ENCODE measurements at regions not wholly inside any gene's neighbourhood (a gene's known extent, or its start where the extent isn't known, plus 50 kb on each side); places are given as distances from the start of the nearest gene placed in this dataset.
A peak's percentile ranks its signal among the peaks of the same experiment; 100 is the strongest.
"Not testable (repeated sequence)": the region's sequence is repeated elsewhere in the genome, so short reads cannot be mapped to it uniquely, and the experiment has no call there.

- no peak overlapping the region for H3K4me3 Mint-ChIP-seq
- H3K36me3 Mint-ChIP-seq: peaks cover 1 to 4% of the 10 kb centered on the region in 2 donors
- ATAC-seq (replicated peaks) (no peak), DNase-seq (no peak)
- H3K27me3 Mint-ChIP-seq: no peaks in the 10 kb centered on the region
- no peak overlapping the region for H3K27ac Mint-ChIP-seq
- H3K9me3 Mint-ChIP-seq: no peaks in the 10 kb centered on the region
- H3K4me1 Mint-ChIP-seq: peaks cover 47 to 88% of the 10 kb centered on the region in 2 donors
Observed at GRCh38 chr12:123059500-123059899, 79.0 kb downstream of the ARL6IP4 start.

GRCh38 chr12:123058980-123059379, 78.5 kb downstream of the ARL6IP4 start:
- no peak for ATAC-seq (replicated peaks)
- no peaks in the 10 kb centered on the region for H3K27me3 Mint-ChIP-seq
- peaks cover 1 to 4% of the 10 kb centered on the region in 2 donors for H3K36me3 Mint-ChIP-seq
- DNase-seq: no peak
- no peak overlapping the region for H3K27ac Mint-ChIP-seq
- peaks cover 44 to 83% of the 10 kb centered on the region in 2 donors for H3K4me1 Mint-ChIP-seq
- H3K9me3 Mint-ChIP-seq: no peaks in the 10 kb centered on the region
- H3K4me3 Mint-ChIP-seq: no peak overlapping the region

GRCh38 chr12:123058481-123058880, 78.0 kb downstream of the ARL6IP4 start:
- ATAC-seq (replicated peaks): no peak
- H3K27ac Mint-ChIP-seq: peak overlapping the region; percentile 81
- no peaks in the 10 kb centered on the region for H3K27me3 Mint-ChIP-seq
- no peaks in the 10 kb centered on the region for H3K9me3 Mint-ChIP-seq
- no peak for DNase-seq
- peaks cover 39 to 78% of the 10 kb centered on the region in 2 donors for H3K4me1 Mint-ChIP-seq
- H3K4me3 Mint-ChIP-seq: no peak overlapping the region
- peaks cover 1 to 4% of the 10 kb centered on the region in 2 donors for H3K36me3 Mint-ChIP-seq

GRCh38 chr12:123057513-123058265, 77.2 kb downstream of the ARL6IP4 start:
- peaks cover 34 to 70% of the 10 kb centered on the region in 2 donors for H3K4me1 Mint-ChIP-seq
- peak; percentile 85 to 89 for ATAC-seq (replicated peaks)
- peak overlapping the region; percentile 81 for H3K27ac Mint-ChIP-seq
- H3K4me3 Mint-ChIP-seq: peak overlapping the region; percentile 19 to 48
- H3K36me3 Mint-ChIP-seq: peaks cover 1 to 4% of the 10 kb centered on the region in 2 donors
- DNase-seq: peak; percentile 24
- no peaks in the 10 kb centered on the region for H3K9me3 Mint-ChIP-seq
- H3K27me3 Mint-ChIP-seq: no peaks in the 10 kb centered on the region

GRCh38 chr12:123056709-123057108, 76.2 kb downstream of the ARL6IP4 start:
- DNase-seq (no peak), ATAC-seq (replicated peaks) (no peak)
- Mint-ChIP-seq H3K4me3 (no peak overlapping the region), H3K36me3 (peaks cover 1 to 4% of the 10 kb centered on the region in 2 donors), H3K27ac (no peak overlapping the region), H3K4me1 (peaks cover 27 to 60% of the 10 kb centered on the region in 2 donors), H3K27me3 (no peaks in the 10 kb centered on the region), H3K9me3 (no peaks in the 10 kb centered on the region)

GRCh38 chr12:123056053-123056452, 75.6 kb downstream of the ARL6IP4 start:
- DNase-seq (no peak), ATAC-seq (replicated peaks) (no peak)
- Mint-ChIP-seq H3K9me3 (no peaks in the 10 kb centered on the region), H3K27ac (peak overlapping the region; percentile 75), H3K4me3 (no peak overlapping the region), H3K36me3 (peaks cover 1 to 4% of the 10 kb centered on the region in 2 donors), H3K4me1 (peaks cover 23 to 58% of the 10 kb centered on the region in 2 donors), H3K27me3 (no peaks in the 10 kb centered on the region)

- no peak for ATAC-seq (replicated peaks)
Observed at GRCh38 chr12:123055281-123055766, 74.8 kb downstream of the ARL6IP4 start.

GRCh38 chr12:123054371-123054770, 73.9 kb downstream of the ARL6IP4 start:
- Mint-ChIP-seq H3K4me3 (no peak overlapping the region), H3K27ac (no peak overlapping the region), H3K36me3 (peaks cover 1 to 4% of the 10 kb centered on the region in 2 donors), H3K27me3 (no peaks in the 10 kb centered on the region), H3K4me1 (peaks cover 19 to 53% of the 10 kb centered on the region in 2 donors), H3K9me3 (no peaks in the 10 kb centered on the region)
- ATAC-seq (replicated peaks) (no peak), DNase-seq (no peak)

More at GRCh38 chr12:123055281-123055766, 74.8 kb downstream of the ARL6IP4 start:
- Mint-ChIP-seq H3K27ac (no peak overlapping the region), H3K9me3 (no peaks in the 10 kb centered on the region), H3K36me3 (peaks cover 1 to 4% of the 10 kb centered on the region in 2 donors), H3K4me3 (no peak overlapping the region), H3K4me1 (peaks cover 21 to 58% of the 10 kb centered on the region in 2 donors), H3K27me3 (no peaks in the 10 kb centered on the region)
- no peak for DNase-seq

- peaks cover 7 to 35% of the 10 kb centered on the region in 2 donors for H3K4me1 Mint-ChIP-seq
- H3K4me3 Mint-ChIP-seq: no peak overlapping the region
- H3K36me3 Mint-ChIP-seq: peaks cover 1 to 4% of the 10 kb centered on the region in 2 donors
- H3K27ac Mint-ChIP-seq: no peak overlapping the region
- H3K9me3 Mint-ChIP-seq: no peaks in the 10 kb centered on the region
- no peak for ATAC-seq (replicated peaks)
- H3K27me3 Mint-ChIP-seq: no peaks in the 10 kb centered on the region
- DNase-seq: no peak
Observed at GRCh38 chr12:123051556-123051955, 71.1 kb downstream of the ARL6IP4 start.

GRCh38 chr12:123050913-123051312, 70.4 kb downstream of the ARL6IP4 start:
- H3K27me3 Mint-ChIP-seq: no peaks in the 10 kb centered on the region
- H3K4me3 Mint-ChIP-seq: no peak overlapping the region
- peak overlapping the region; percentile 79 for H3K27ac Mint-ChIP-seq
- peaks cover 1 to 2% of the 10 kb centered on the region in 2 donors for H3K36me3 Mint-ChIP-seq
- no peaks in the 10 kb centered on the region for H3K9me3 Mint-ChIP-seq
- H3K4me1 Mint-ChIP-seq: peaks cover 6 to 32% of the 10 kb centered on the region in 2 donors
- ATAC-seq (replicated peaks): no peak
- DNase-seq: no peak

- H3K27ac Mint-ChIP-seq: peak overlapping the region; percentile 79
- DNase-seq: no peak
Observed at GRCh38 chr12:123050331-123050831, 69.9 kb downstream of the ARL6IP4 start.

GRCh38 chr12:123049398-123050240, 69.1 kb downstream of the ARL6IP4 start:
- no peaks in the 10 kb centered on the region for H3K9me3 Mint-ChIP-seq
- no peaks in the 10 kb centered on the region for H3K27me3 Mint-ChIP-seq
- H3K4me3 Mint-ChIP-seq: no peak overlapping the region
- peak overlapping the region; percentile 70 for H3K27ac Mint-ChIP-seq
- H3K4me1 Mint-ChIP-seq: peaks cover 8 to 31% of the 10 kb centered on the region in 2 donors
- no peaks in the 10 kb centered on the region for H3K36me3 Mint-ChIP-seq
- ATAC-seq (replicated peaks): no peak
- DNase-seq: no peak

More at GRCh38 chr12:123050331-123050831, 69.9 kb downstream of the ARL6IP4 start:
- Mint-ChIP-seq H3K4me1 (peaks cover 8 to 27% of the 10 kb centered on the region in 2 donors), H3K36me3 (no peaks in the 10 kb centered on the region), H3K4me3 (no peak overlapping the region), H3K9me3 (no peaks in the 10 kb centered on the region), H3K27me3 (no peaks in the 10 kb centered on the region)
- ATAC-seq (replicated peaks): peak; percentile 36 to 62

GRCh38 chr12:123047892-123048291, 67.4 kb downstream of the ARL6IP4 start:
- not testable (repeated sequence) for ATAC-seq (replicated peaks); H3K27me3 Mint-ChIP-seq; H3K36me3 Mint-ChIP-seq; DNase-seq; H3K4me3 Mint-ChIP-seq; H3K9me3 Mint-ChIP-seq; H3K27ac Mint-ChIP-seq
- H3K4me1 Mint-ChIP-seq: peaks cover 18 to 48% of the 10 kb centered on the region in 2 donors

GRCh38 chr12:123047289-123047688, 66.8 kb downstream of the ARL6IP4 start:
- no peaks in the 10 kb centered on the region for H3K36me3 Mint-ChIP-seq
- H3K9me3 Mint-ChIP-seq: no peaks in the 10 kb centered on the region
- no peak overlapping the region for H3K4me3 Mint-ChIP-seq
- ATAC-seq (replicated peaks): no peak
- peaks cover 18 to 48% of the 10 kb centered on the region in 2 donors for H3K4me1 Mint-ChIP-seq
- no peaks in the 10 kb centered on the region for H3K27me3 Mint-ChIP-seq
- H3K27ac Mint-ChIP-seq: no peak overlapping the region
- DNase-seq: no peak

Data from stimulated activated naive B cell treated with anti-CD40 and anti-IgM and Interleukin-4, amounts not matched to agents 10 μg/mL and 1 μg/mL and 100 μg/mL, for 72 hours (primary cell).